IMR-90 (cell line): ENCODE measurements at regions not wholly inside any gene's neighbourhood (a gene's known extent, or its start where the extent isn't known, plus 50 kb on each side); places are given as distances from the start of the nearest gene placed in this dataset.
A peak's percentile ranks its signal among the peaks of the same experiment; 100 is the strongest.

Source experiments
- ATAC-seq: fragments of 200-7000 bp; cut with Tn5 transposase; 2 replicates; pipeline ENCODE4 v1.9.1; 2020; ENCODE audit warnings: low read depth, mild to moderate bottlenecking, moderate library complexity
- BruUV-seq: library from RNA; stranded (reverse); fragments of 400-500 nt; replicated peaks from 2 replicates; lab custom pipeline; 2021; lab: Mats Ljungman, UMichigan
- CTCF ChIA-PET: fragments of 300-600 bp; formaldehyde crosslinking; extraction: SDS; loops from one replicate; lab custom pipeline; 2021; ENCODE audit warnings: antibody characterized with exemption; lab: Yijun Ruan, JAX
- POLR2A ChIA-PET: fragments of 300-600 bp; sonication (Branson Sonifier 250); formaldehyde crosslinking; loops from one replicate; lab custom pipeline; 2022; ENCODE audit warnings: antibody characterized with exemption; ENCODE audit not compliant: unreplicated experiment; lab: Charles Lee
- DNase-seq: peaks from one replicate; pipeline ENCODE4 v3.0.0; 2013
- H2AFZ ChIP-seq: replicated peaks from 2 replicates; pipeline ENCODE3; 2013; ENCODE audit warnings: low read length, mild to moderate bottlenecking; ENCODE audit not compliant: poor library complexity
- H2AK5ac ChIP-seq: 2 replicates; pipeline ENCODE4 v1.6.1; 2013; ENCODE audit warnings: low read depth, low read length, inconsistent platforms
- H2AK9ac ChIP-seq: replicated peaks from 2 replicates; pipeline ENCODE3; 2013; ENCODE audit warnings: mild to moderate bottlenecking, low read depth, low read length, moderate library complexity; ENCODE audit not compliant: poor library complexity
- H2BK120ac ChIP-seq: 2 replicates; pipeline ENCODE4 v1.6.1; 2013; ENCODE audit warnings: low read depth, low read length, inconsistent platforms
- H2BK15ac ChIP-seq: 3 replicates; pipeline ENCODE4 v1.6.1; 2013; ENCODE audit warnings: low read depth, low read length, inconsistent platforms
- H2BK20ac ChIP-seq: 2 replicates; pipeline ENCODE4 v1.6.1; 2013; ENCODE audit warnings: low read depth, mild to moderate bottlenecking, inconsistent platforms, low read length, moderate library complexity
- H2BK5ac ChIP-seq: 2 replicates; pipeline ENCODE4 v1.6.1; 2013; ENCODE audit warnings: mild to moderate bottlenecking, low read depth, low read length, inconsistent platforms; ENCODE audit not compliant: poor library complexity, severe bottlenecking
- H3K14ac ChIP-seq: replicated peaks from 2 replicates; pipeline ENCODE4 v1.6.1; 2013; ENCODE audit warnings: low read depth, low read length, inconsistent platforms
- H3K18ac ChIP-seq: 2 replicates; pipeline ENCODE4 v1.6.1; 2013; ENCODE audit warnings: low read depth, low read length, control low read depth
- H3K23ac ChIP-seq: 2 replicates; pipeline ENCODE4 v1.6.1; 2013; ENCODE audit warnings: low read depth, low read length, inconsistent platforms
- H3K27ac ChIP-seq: 2 replicates; pipeline ENCODE4 v1.5.1; 2013; ENCODE audit warnings: mild to moderate bottlenecking, control low read depth, low read length; ENCODE audit not compliant: insufficient read depth
- H3K27me3 ChIP-seq: 2 replicates; pipeline ENCODE4 v1.6.1; 2013; ENCODE audit warnings: low read length; ENCODE audit not compliant: control insufficient read depth, insufficient read depth
- H3K36me3 ChIP-seq: 2 replicates; pipeline ENCODE4 v1.6.1; 2013; ENCODE audit warnings: low read length, mixed read lengths; ENCODE audit not compliant: control insufficient read depth, insufficient read depth
- H3K4ac ChIP-seq: 2 replicates; pipeline ENCODE4 v1.6.1; 2013; ENCODE audit warnings: low read depth, low read length, inconsistent platforms
- H3K4me1 ChIP-seq: 2 replicates; pipeline ENCODE4 v1.6.1; 2013; ENCODE audit warnings: low read length, mixed read lengths; ENCODE audit not compliant: control insufficient read depth, insufficient read depth
- H3K4me2 ChIP-seq: 2 replicates; pipeline ENCODE4 v1.6.1; 2013; ENCODE audit warnings: low read depth, mild to moderate bottlenecking, control low read depth, low read length, moderate library complexity
- H3K4me3 ChIP-seq: 2 replicates; pipeline ENCODE4 v1.5.1; 2013; ENCODE audit warnings: low read depth, mild to moderate bottlenecking, control low read depth, low read length, moderate library complexity; ENCODE audit not compliant: insufficient read depth
- H3K56ac ChIP-seq: 2 replicates; pipeline ENCODE4 v1.6.1; 2013; ENCODE audit warnings: low read length, inconsistent platforms; ENCODE audit not compliant: insufficient read depth; ENCODE audit errors: extremely low read depth
- H3K79me1 ChIP-seq, 2 experiments: 2 replicates each; pipeline ENCODE4 v1.6.1; 2013; ENCODE audit warnings: low read length in 2 of 2, inconsistent platforms in 1 of 2, low read depth in 1 of 2
- H3K9ac ChIP-seq: 2 replicates; pipeline ENCODE4 v1.6.1; 2013; ENCODE audit warnings: low read depth, low read length, control low read depth
- H3K9me1 ChIP-seq: 2 replicates; pipeline ENCODE4 v1.6.1; 2013; ENCODE audit warnings: low read length, inconsistent platforms; ENCODE audit not compliant: insufficient read depth
- H3K9me3 ChIP-seq: 2 replicates; pipeline ENCODE4 v1.6.1; 2013; ENCODE audit warnings: low read length; ENCODE audit not compliant: control insufficient read depth, insufficient read depth
- H4K20me1 ChIP-seq: 2 replicates; pipeline ENCODE4 v1.6.1; 2013; ENCODE audit warnings: low read length, inconsistent platforms; ENCODE audit not compliant: insufficient read depth
- H4K5ac ChIP-seq: 2 replicates; pipeline ENCODE4 v1.6.1; 2013; ENCODE audit warnings: mild to moderate bottlenecking, low read depth, low read length, control low read depth
- H4K8ac ChIP-seq, 2 experiments: 2 replicates each; pipeline ENCODE4 v1.6.1; 2013; ENCODE audit warnings: low read depth in 2 of 2, low read length in 2 of 2, control low read depth in 1 of 2, inconsistent platforms in 1 of 2
- H4K91ac ChIP-seq: 2 replicates; pipeline ENCODE4 v1.6.1; 2013; ENCODE audit warnings: low read depth, low read length, inconsistent platforms; ENCODE audit not compliant: insufficient read depth
- MAZ ChIP-seq: IDR thresholded peaks from 2 replicates; pipeline ENCODE4 v1.6.1; 2012; ENCODE audit warnings: low read depth, mild to moderate bottlenecking, low read length, improper control_type of control experiment, moderate library complexity, borderline replicate concordance
- MXI1 ChIP-seq: IDR thresholded peaks from 2 replicates; pipeline ENCODE4 v1.6.1; 2012; ENCODE audit warnings: low read depth, mild to moderate bottlenecking, low read length, moderate library complexity, borderline replicate concordance
- NFE2L2 ChIP-seq: fragments of 150-350 bp; IDR thresholded peaks from 2 replicates; pipeline ENCODE4 v1.6.1; 2016; ENCODE audit warnings: low read depth, mild to moderate bottlenecking, low read length
- RAD21 ChIP-seq: IDR thresholded peaks from 2 replicates; pipeline ENCODE4 v1.6.1; 2012; ENCODE audit warnings: low read length, improper control_type of control experiment
- SMC3 ChIP-seq: fragments of 150-350 bp; IDR thresholded peaks from 2 replicates; pipeline ENCODE4 v1.6.1; 2016; ENCODE audit warnings: low read depth, mild to moderate bottlenecking, antibody characterized with exemption, low read length, moderate library complexity
- WGBS, 2 experiments: methylation state at CpG; one replicate each; pipeline versions ENCODE4 v1.1.5 to v1.1.7; 2013; ENCODE audit warnings: missing lambda C conversion rate in 2 of 2; ENCODE audit not compliant: insufficient read length in 1 of 2; ENCODE audit errors: extremely low coverage in 2 of 2; 5-methylcytosine and 5-hydroxymethylcytosine counted together
- dilution Hi-C: fragments of 300-500 bp; cut with HindIII; formaldehyde crosslinking; loops from one replicate; pipeline ENCODE4 v1.14.3; 2018; ENCODE audit warnings: low sequenced_read_pairs; ENCODE audit not compliant: unreplicated experiment
- in situ Hi-C: fragments of 300-500 bp; cut with MboI; formaldehyde crosslinking; loops from 3 replicates; pipeline ENCODE4 v1.14.3; 2019; ENCODE audit warnings: low sequenced_read_pairs, inconsistent platforms, mixed read lengths
- intact Hi-C: fragments of 100-400 bp; cut with micrococcal nuclease; formaldehyde crosslinking; loops from 2 replicates; pipeline ENCODE4 v1.10.0; 2022
- TF ChIP-seq, protein P1 (sequence below): fragments of 150-350 bp; IDR thresholded peaks from 2 replicates; pipeline ENCODE4 v1.6.1; 2017; ENCODE audit warnings: mild to moderate bottlenecking, antibody characterized with exemption, low read length, low read depth

DNA sequence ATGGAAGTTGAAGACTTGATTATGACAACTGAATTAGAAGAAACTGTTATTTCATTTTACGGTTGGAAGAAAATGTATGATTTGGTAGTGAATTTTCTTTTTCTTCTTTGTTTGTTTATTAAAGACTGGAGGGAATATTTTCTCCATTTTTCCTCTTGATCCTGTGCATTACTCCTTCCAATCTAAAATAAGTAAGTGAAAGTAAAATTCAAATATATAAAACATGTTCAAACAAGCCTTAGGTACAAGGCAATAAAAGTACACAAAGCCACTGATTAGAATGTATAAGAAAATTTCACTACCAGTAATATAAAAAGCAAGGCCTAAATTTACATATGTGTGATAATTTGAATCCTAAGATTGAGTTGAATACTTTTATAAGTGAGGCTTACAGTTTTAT, 181.2 kb upstream of the MME start:
- TF ChIP-seq SMC3 (no peak), RAD21 (no peak), MXI1 (no peak), MAZ (no peak), NFE2L2 (no peak)
- TF ChIP-seq, protein P1, sequence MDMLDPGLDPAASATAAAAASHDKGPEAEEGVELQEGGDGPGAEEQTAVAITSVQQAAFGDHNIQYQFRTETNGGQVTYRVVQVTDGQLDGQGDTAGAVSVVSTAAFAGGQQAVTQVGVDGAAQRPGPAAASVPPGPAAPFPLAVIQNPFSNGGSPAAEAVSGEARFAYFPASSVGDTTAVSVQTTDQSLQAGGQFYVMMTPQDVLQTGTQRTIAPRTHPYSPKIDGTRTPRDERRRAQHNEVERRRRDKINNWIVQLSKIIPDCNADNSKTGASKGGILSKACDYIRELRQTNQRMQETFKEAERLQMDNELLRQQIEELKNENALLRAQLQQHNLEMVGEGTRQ = no peak
- Histone ChIP-seq H3K4me1 (0 out of 2 replicates have a peak, but pooled peaks cover 1% of the 10 kb centered on the region), H2AK9ac (no peak overlapping the region), H3K36me3 (no peaks in the 10 kb centered on the region), H4K5ac (no peak overlapping the region; the same call in 1 of the 2 replicates), H2AK5ac (no peak overlapping the region), H3K27ac (no peak overlapping the region), H3K9me1 (peaks cover 3% of the 10 kb centered on the region; the same call in 1 of the 2 replicates), H3K14ac (no peak overlapping the region), H3K4ac (no peak overlapping the region; the same call in 1 of the 2 replicates), H3K23ac (no peak overlapping the region), H3K56ac (no peak overlapping the region), H3K9ac (no peak overlapping the region), H4K91ac (no peak overlapping the region), H2AFZ (no peak overlapping the region), H2BK120ac (no peak overlapping the region), H3K4me3 (no peak overlapping the region), H2BK15ac (no peak overlapping the region), H3K9me3 (no peaks in the 10 kb centered on the region), H3K4me2 (no peak overlapping the region; the same call in 1 of the 2 replicates), H2BK5ac (peak overlapping the region; percentile 0), H4K8ac (0 out of 4 replicates have a peak overlapping the region, but pooled peaks of 1 of the 2 experiments have one; percentile 39), H3K79me1 (no peaks in the 10 kb centered on the region), H4K20me1 (no peaks in the 10 kb centered on the region), H2BK20ac (no peak overlapping the region), H3K27me3 (no peaks in the 10 kb centered on the region), H3K18ac (peak overlapping the region; percentile 84; the same call in 1 of the 2 replicates)
- intact Hi-C loops = no loop called here
- in situ Hi-C loops = no loop called here
- dilution Hi-C loops = no loop called here
- DNase-seq = no peak
- no CpG with 5 or more reads among the region's 1 CpG for WGBS, 2 experiments
- ATAC-seq = no peak
- no TSS peak for BruUV-seq
- POLR2A ChIA-PET = no interaction called here
- CTCF ChIA-PET = no interaction called here
